ENCODE measurements at regions not wholly inside any gene's neighbourhood (a gene's known extent, or its start where the extent isn't known, plus 50 kb on each side); places are given as distances from the start of the nearest gene placed in this dataset.
A peak's percentile ranks its signal among the peaks of the same experiment; 100 is the strongest.

DNA sequence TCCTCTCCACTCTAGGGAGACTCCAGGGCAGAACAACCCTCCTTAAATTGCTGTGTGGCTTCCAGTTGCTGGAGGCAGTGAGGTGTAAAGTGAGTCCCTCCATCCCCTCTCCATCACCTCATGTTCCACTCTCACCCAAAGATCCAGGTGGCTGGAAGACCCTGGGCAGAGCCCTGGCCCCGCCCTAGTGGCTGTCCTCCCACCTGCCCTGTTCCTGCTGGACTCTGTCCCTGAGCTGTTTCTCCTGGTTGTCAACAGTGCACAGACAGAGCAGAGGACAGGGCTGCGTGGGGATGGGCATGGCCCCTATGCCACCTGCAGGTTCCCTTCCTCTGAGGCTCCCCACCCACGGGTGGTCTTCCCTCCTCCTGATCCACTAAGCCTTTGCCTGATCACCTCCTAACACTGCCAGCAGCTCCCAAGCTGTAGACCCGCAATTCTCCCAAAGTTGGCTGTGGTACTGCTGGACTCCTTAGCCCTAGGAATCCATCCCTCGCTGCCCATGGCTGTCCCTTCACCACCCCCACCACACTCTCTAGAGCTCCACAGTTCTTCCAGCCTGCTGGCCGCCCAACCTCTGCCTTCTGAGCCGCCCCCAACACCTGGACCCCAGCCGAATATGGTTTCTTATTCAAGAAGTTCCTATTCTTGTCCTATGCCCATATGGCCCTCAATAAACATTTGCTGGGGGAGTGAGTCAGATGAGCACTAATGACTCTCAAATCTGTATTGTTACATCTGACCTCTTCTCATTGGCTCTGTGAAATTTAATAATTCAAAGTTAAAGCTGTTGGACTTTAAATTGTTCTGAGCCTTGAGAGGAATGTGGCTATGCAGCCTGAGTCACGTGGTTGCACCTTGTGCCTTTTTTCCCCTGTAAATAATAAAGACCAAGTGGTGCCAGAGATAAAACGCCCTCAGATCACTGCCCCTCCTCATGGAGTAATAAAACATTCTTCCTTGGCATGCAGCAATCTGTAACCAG, 260.0 kb upstream of the HS6ST1 start:
- H3K9me3 ChIP-seq = no peaks in the 10 kb centered on the region
- no peak overlapping the region for H3K27ac ChIP-seq
- DNase-seq (ENCODE audit: low spot score) = peak; percentile 40
- intact Hi-C loops (cut with DNase I) = no loop called here
- H3K4me1 ChIP-seq (replicated peaks) = peaks cover 2% of the 10 kb centered on the region
- no peaks in the 10 kb centered on the region for H3K36me3 ChIP-seq
- WGBS = 68% methylated on average over 9 of the region's 10 CpGs
- H3K27me3 ChIP-seq (replicated peaks; ENCODE audit: insufficient read depth) = no peaks in the 10 kb centered on the region
- H3K4me3 ChIP-seq = no peak overlapping the region
- TF ChIP-seq, protein P1, sequence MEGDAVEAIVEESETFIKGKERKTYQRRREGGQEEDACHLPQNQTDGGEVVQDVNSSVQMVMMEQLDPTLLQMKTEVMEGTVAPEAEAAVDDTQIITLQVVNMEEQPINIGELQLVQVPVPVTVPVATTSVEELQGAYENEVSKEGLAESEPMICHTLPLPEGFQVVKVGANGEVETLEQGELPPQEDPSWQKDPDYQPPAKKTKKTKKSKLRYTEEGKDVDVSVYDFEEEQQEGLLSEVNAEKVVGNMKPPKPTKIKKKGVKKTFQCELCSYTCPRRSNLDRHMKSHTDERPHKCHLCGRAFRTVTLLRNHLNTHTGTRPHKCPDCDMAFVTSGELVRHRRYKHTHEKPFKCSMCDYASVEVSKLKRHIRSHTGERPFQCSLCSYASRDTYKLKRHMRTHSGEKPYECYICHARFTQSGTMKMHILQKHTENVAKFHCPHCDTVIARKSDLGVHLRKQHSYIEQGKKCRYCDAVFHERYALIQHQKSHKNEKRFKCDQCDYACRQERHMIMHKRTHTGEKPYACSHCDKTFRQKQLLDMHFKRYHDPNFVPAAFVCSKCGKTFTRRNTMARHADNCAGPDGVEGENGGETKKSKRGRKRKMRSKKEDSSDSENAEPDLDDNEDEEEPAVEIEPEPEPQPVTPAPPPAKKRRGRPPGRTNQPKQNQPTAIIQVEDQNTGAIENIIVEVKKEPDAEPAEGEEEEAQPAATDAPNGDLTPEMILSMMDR (IDR thresholded peaks at IDR 0.05) = no peak
- peak; percentile 28 for TF ChIP-seq POLR2AphosphoS5 (IDR thresholded peaks at IDR 0.05)

DNA sequence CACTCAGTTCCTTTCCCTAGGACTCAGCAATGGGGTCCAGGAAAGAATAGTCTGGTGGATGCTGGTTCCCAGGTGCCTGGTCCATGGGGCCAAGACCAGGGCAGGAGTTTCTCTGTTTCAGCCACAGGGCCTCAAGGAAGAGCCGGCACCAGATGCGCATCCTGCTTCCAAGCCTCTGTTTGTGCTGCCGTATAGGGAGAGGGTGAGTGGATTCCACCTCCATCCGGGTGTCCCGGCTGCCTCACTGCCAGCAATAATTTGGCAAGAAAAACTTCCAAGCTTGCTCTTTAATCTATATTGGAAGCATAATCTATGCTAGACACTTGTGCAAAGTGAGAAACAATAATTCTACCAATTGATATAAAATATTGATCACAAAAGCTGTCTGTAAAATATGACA, 261.2 kb upstream of the HS6ST1 start:
- H3K4me1 ChIP-seq (replicated peaks) = peaks cover 2% of the 10 kb centered on the region
- intact Hi-C loops (cut with DNase I) = no loop called here
- H3K9me3 ChIP-seq = no peaks in the 10 kb centered on the region
- H3K27ac ChIP-seq = no peak overlapping the region
- 77% methylated on average over 5 of the region's 5 CpGs for WGBS
- TF ChIP-seq, protein P1 (IDR thresholded peaks at IDR 0.05) = no peak
- TF ChIP-seq POLR2AphosphoS5 (IDR thresholded peaks at IDR 0.05) (no peak), POLR2A (IDR thresholded peaks at IDR 0.05) (no peak)
- H3K27me3 ChIP-seq (replicated peaks; ENCODE audit: insufficient read depth) = no peaks in the 10 kb centered on the region
- no peak overlapping the region for H3K4me3 ChIP-seq
- DNase-seq (ENCODE audit: low spot score) = no peak
- no peaks in the 10 kb centered on the region for H3K36me3 ChIP-seq

DNA sequence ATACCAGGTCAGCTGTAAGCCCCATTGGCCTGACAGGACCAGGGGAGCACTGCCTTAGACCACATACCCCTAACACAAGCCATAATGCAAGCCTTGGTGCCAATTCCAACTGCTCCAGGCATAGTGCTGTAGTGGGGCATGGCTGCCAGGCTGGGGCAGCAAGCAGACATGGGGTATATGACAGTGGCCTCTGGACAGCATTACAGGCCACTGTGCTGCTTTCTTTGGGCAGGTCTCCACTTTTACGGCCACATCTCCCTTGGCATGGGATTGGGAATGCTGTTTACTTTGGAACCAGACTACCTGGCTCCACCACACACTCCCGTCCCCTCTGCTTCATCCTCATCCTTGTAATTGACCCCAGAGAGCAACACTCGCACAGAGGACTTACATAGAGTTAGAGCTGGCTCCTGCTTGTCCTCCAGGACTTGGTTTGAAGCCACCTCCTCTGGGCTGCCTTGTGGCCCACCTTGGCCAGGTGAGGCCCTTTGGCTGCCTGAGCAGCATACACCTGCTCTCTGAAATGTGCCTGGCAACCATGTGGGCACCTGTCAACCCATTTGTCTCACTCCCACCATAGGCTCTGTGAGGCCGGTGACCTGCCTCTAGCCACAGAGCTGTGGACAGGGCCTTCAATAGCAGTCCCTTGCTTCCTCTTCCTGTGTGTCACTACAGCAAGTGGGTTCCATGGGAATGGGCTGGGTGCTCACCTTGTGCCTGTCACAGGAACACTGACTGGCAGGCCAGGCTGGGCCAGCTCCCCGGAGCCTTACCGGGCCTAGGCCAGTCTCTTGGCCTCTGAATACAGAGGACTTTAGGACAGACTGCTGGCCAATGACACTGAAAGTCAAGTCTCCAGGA, 262.6 kb upstream of the HS6ST1 start:
- no peaks in the 10 kb centered on the region for H3K9me3 ChIP-seq
- TF ChIP-seq, protein P1 (IDR thresholded peaks at IDR 0.05) = no peak
- TF ChIP-seq POLR2AphosphoS5 (IDR thresholded peaks at IDR 0.05) (no peak), POLR2A (IDR thresholded peaks at IDR 0.05) (no peak)
- H3K36me3 ChIP-seq = no peaks in the 10 kb centered on the region
- intact Hi-C loops (cut with DNase I) = no loop called here
- no peak for DNase-seq (ENCODE audit: low spot score)
- no peaks in the 10 kb centered on the region for H3K27me3 ChIP-seq (replicated peaks; ENCODE audit: insufficient read depth)
- H3K4me1 ChIP-seq (replicated peaks) = peaks cover 2% of the 10 kb centered on the region
- H3K4me3 ChIP-seq = no peak overlapping the region
- WGBS = 64% methylated on average over 6 of the region's 6 CpGs
- no peak overlapping the region for H3K27ac ChIP-seq

DNA sequence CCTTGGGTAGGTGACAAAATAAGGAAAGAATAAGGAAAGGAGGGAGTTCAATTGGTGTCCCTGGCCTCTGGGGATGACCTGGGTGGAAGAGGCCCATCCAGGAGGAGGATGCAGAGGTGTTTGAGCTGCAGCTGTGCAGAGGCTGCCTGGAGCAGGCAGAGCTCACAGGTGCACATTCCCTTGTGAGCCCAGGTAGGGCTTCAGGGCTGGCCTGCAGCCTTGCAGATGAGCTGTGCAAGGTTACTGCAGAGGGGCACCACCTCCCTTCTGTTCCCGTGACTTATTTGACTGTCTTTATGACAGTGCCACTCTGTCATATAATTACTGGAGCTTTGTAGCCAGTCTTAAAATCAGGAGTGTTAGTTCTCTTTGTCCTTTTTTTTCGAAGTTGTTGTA, 263.2 kb upstream of the HS6ST1 start:
- Histone ChIP-seq H3K36me3 (no peaks in the 10 kb centered on the region), H3K4me3 (no peak overlapping the region), H3K4me1 (replicated peaks) (peaks cover 2% of the 10 kb centered on the region), H3K27me3 (replicated peaks; ENCODE audit: insufficient read depth) (no peaks in the 10 kb centered on the region), H3K27ac (no peak overlapping the region), H3K9me3 (no peaks in the 10 kb centered on the region)
- WGBS = 86% methylated on average over 2 of the region's 2 CpGs
- DNase-seq (ENCODE audit: low spot score) = no peak
- TF ChIP-seq, protein P1 (IDR thresholded peaks at IDR 0.05) = no peak
- TF ChIP-seq POLR2AphosphoS5 (IDR thresholded peaks at IDR 0.05) (no peak), POLR2A (IDR thresholded peaks at IDR 0.05) (no peak)
- intact Hi-C loops (cut with DNase I) = no loop called here

All from prostate gland (tissue), 2 donors.